Suprapubic skin (tissue), 4 donors: ENCODE measurements at regions not wholly inside any gene's neighbourhood (a gene's known extent, or its start where the extent isn't known, plus 50 kb on each side); places are given as distances from the start of the nearest gene placed in this dataset.

Experiments
- EP300 ChIP-seq: sonication (generic); formaldehyde crosslinking; IDR thresholded peaks from one replicate; pipeline ENCODE4 v1.6.1; 2017; ENCODE audit warnings: antibody characterized with exemption
- POLR2A ChIP-seq, 2 donors: fragments of 450-650 bp; IDR thresholded peaks; one replicate each; pipeline ENCODE4 v1.6.1; 2017; ENCODE audit warnings: antibody characterized with exemption in 2 of 2, mild to moderate bottlenecking in 2 of 2, moderate library complexity in 2 of 2
- POLR2AphosphoS5 ChIP-seq, 3 donors: sonication (generic); formaldehyde crosslinking; IDR thresholded peaks; one replicate each; pipeline ENCODE4 v1.6.1; 2017; ENCODE audit warnings: antibody characterized with exemption in 3 of 3
- TF ChIP-seq, protein P1 (sequence below), 2 donors: fragments of 200-600 bp in 1 of 2; fragments of 450-650 bp in 1 of 2; sonication (generic) in 1 of 2; IDR thresholded peaks; one replicate each; pipeline ENCODE4 v1.5.1; 2016 to 2019; ENCODE audit warnings: antibody characterized with exemption in 2 of 2, mild to moderate bottlenecking in 1 of 2, moderate library complexity in 1 of 2

DNA sequence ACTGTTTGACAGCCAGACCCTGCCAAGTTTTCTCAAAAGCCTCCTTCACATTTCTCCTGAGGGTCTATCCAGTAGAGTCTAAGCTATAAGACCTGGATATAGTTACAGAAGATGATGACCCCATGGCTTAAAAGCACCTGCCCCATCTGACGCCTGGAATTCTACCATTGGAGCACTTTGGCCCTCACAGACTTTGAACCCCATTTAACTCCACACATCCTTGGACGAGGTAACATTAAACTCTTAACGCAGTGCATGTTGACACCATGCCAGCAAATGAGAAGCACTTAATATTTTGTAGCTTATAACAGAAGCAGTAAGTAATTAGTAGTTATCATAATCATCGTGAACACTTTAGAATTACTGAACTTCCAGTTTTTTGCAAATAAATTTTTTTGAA lies 61.9 kb upstream of the SMNDC1 start:
- TF ChIP-seq EP300 (no peak), POLR2AphosphoS5 (IDR thresholded peaks at IDR 0.05) (no peak), POLR2A (IDR thresholded peaks at IDR 0.05) (no peak)
- TF ChIP-seq, protein P1, sequence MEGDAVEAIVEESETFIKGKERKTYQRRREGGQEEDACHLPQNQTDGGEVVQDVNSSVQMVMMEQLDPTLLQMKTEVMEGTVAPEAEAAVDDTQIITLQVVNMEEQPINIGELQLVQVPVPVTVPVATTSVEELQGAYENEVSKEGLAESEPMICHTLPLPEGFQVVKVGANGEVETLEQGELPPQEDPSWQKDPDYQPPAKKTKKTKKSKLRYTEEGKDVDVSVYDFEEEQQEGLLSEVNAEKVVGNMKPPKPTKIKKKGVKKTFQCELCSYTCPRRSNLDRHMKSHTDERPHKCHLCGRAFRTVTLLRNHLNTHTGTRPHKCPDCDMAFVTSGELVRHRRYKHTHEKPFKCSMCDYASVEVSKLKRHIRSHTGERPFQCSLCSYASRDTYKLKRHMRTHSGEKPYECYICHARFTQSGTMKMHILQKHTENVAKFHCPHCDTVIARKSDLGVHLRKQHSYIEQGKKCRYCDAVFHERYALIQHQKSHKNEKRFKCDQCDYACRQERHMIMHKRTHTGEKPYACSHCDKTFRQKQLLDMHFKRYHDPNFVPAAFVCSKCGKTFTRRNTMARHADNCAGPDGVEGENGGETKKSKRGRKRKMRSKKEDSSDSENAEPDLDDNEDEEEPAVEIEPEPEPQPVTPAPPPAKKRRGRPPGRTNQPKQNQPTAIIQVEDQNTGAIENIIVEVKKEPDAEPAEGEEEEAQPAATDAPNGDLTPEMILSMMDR (IDR thresholded peaks at IDR 0.05) = no peak
